Hepatocyte (in vitro differentiated cells): ENCODE measurements at regions not wholly inside any gene's neighbourhood (a gene's known extent, or its start where the extent isn't known, plus 50 kb on each side); places are given as distances from the start of the nearest gene placed in this dataset.

Experiments used
- DNase-seq: peaks from one replicate; pipeline ENCODE4 v3.0.0-alpha.2; 2016; ENCODE audit warnings: low spot score
- H2AFZ ChIP-seq: fragments of 200-600 bp; sonication (generic); 2 replicates; pipeline ENCODE4 v1.6.0; 2016; ENCODE audit warnings: antibody characterized with exemption, mild to moderate bottlenecking
- H3K27ac ChIP-seq: fragments of 200-600 bp; sonication (generic); 2 replicates; pipeline ENCODE4 v1.5.1; 2016; ENCODE audit warnings: mild to moderate bottlenecking
- H3K27me3 ChIP-seq: fragments of 200-600 bp; sonication (generic); 2 replicates; pipeline ENCODE4 v1.6.1; 2016
- H3K36me3 ChIP-seq: fragments of 200-600 bp; sonication (generic); replicated peaks from 2 replicates; pipeline ENCODE4 v1.5.1; 2016; ENCODE audit warnings: low read depth; ENCODE audit not compliant: insufficient read depth
- H3K4me1 ChIP-seq: fragments of 200-600 bp; sonication (generic); 2 replicates; pipeline ENCODE4 v1.5.1; 2016; ENCODE audit warnings: mild to moderate bottlenecking, moderate library complexity; ENCODE audit not compliant: insufficient read depth
- H3K4me2 ChIP-seq: fragments of 200-600 bp; sonication (generic); 2 replicates; pipeline ENCODE4 v1.6.0; 2016
- H3K4me3 ChIP-seq: fragments of 200-600 bp; sonication (generic); 2 replicates; pipeline ENCODE4 v1.5.1; 2016; ENCODE audit warnings: mild to moderate bottlenecking
- H3K79me2 ChIP-seq: fragments of 200-600 bp; sonication (generic); 2 replicates; pipeline ENCODE4 v1.6.0; 2017; ENCODE audit warnings: mild to moderate bottlenecking
- H3K9me2 ChIP-seq: fragments of 200-600 bp; sonication (generic); replicated peaks from 2 replicates; pipeline ENCODE4 v1.6.0; 2017; ENCODE audit warnings: mild to moderate bottlenecking; ENCODE audit not compliant: insufficient read depth
- H3K9me3 ChIP-seq: fragments of 200-600 bp; sonication (generic); 2 replicates; pipeline ENCODE4 v1.5.1; 2016; ENCODE audit warnings: low read depth, mild to moderate bottlenecking
- H4K20me1 ChIP-seq: fragments of 200-600 bp; sonication (generic); 2 replicates; pipeline ENCODE4 v1.6.0; 2016; ENCODE audit warnings: mild to moderate bottlenecking; ENCODE audit not compliant: insufficient read depth, poor library complexity, severe bottlenecking
- EZH2 ChIP-seq: fragments of 200-600 bp; sonication (generic); IDR thresholded peaks from 2 replicates; pipeline ENCODE4 v1.6.1; 2016; ENCODE audit warnings: antibody characterized with exemption, mild to moderate bottlenecking, borderline replicate concordance
- EZH2phosphoT487 ChIP-seq: fragments of 200-600 bp; sonication (generic); IDR thresholded peaks from one replicate; pipeline ENCODE4 v1.6.1; 2018; ENCODE audit warnings: antibody characterized with exemption, mild to moderate bottlenecking, low read depth, moderate library complexity; ENCODE audit not compliant: unreplicated experiment, severe bottlenecking
- WGBS: methylation state at CpG from one replicate; pipeline ENCODE4 v1.1.6; 2016; ENCODE audit warnings: low lambda C conversion rate; ENCODE audit errors: missing lambda C conversion rate; 5-methylcytosine and 5-hydroxymethylcytosine counted together
- TF ChIP-seq, protein P1 (sequence below): fragments of 200-600 bp; sonication (generic); IDR thresholded peaks from 2 replicates; pipeline ENCODE4 v1.5.1; 2016; ENCODE audit warnings: antibody characterized with exemption, mild to moderate bottlenecking; ENCODE audit not compliant: poor library complexity

DNA sequence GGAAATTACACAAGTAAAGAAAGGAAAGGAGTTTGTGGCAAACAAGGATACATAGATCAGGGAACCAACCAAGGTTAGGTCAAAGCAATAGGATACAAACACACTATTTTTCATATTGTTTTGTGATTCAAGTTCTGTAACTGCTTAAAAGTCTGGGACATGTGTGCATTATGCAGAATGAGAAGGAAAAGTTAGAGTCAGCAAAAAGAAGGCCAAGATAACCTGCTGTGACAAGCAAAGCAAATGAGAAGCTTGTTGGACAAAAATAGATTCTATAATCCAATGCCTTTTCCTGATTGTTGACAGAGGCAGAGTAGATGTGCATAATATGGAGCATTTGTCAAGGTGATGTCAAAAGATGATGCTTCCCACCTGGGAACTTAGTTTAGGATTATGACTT, 556.0 kb upstream of the CXADR start:
- Histone ChIP-seq H3K27ac (no peak overlapping the region), H3K4me3 (no peak overlapping the region)
- DNase-seq: no peak

DNA sequence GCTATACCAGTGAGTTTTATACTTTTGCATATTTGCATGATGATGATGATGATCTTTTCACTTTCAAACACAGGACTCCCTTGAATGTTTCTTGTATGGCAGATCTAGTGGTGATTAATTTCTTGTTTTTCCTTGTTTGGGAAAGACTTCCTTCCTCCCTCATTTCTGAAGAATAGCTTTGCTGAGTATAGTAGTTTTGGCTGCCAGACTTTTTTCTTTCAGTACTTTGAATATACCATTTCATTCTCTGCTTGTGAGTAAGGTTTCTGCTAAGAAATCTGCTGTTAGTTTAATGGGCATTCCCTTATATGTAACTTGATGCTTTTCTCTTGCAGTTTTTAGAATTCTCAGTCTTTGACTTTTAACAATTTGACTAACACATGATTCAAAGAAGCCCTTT, 547.4 kb upstream of the CXADR start:
- no peak for DNase-seq
- Histone ChIP-seq H3K27ac (no peak overlapping the region), H3K27me3 (no peaks in the 10 kb centered on the region), H2AFZ (no peak overlapping the region), H3K4me3 (no peak overlapping the region), H4K20me1 (no peaks in the 10 kb centered on the region), H3K4me2 (no peak overlapping the region), H3K79me2 (no peaks in the 10 kb centered on the region), H3K9me3 (no peaks in the 10 kb centered on the region), H3K4me1 (no peaks in the 10 kb centered on the region), H3K9me2 (no peaks in the 10 kb centered on the region), H3K36me3 (no peaks in the 10 kb centered on the region)
- TF ChIP-seq, protein P1, sequence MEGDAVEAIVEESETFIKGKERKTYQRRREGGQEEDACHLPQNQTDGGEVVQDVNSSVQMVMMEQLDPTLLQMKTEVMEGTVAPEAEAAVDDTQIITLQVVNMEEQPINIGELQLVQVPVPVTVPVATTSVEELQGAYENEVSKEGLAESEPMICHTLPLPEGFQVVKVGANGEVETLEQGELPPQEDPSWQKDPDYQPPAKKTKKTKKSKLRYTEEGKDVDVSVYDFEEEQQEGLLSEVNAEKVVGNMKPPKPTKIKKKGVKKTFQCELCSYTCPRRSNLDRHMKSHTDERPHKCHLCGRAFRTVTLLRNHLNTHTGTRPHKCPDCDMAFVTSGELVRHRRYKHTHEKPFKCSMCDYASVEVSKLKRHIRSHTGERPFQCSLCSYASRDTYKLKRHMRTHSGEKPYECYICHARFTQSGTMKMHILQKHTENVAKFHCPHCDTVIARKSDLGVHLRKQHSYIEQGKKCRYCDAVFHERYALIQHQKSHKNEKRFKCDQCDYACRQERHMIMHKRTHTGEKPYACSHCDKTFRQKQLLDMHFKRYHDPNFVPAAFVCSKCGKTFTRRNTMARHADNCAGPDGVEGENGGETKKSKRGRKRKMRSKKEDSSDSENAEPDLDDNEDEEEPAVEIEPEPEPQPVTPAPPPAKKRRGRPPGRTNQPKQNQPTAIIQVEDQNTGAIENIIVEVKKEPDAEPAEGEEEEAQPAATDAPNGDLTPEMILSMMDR: no peak
- TF ChIP-seq EZH2 (no peak), EZH2phosphoT487 (no peak)

More for the DNA sequence above, 556.0 kb upstream of the CXADR start:
- Histone ChIP-seq H3K9me2 (no peaks in the 10 kb centered on the region), H3K36me3 (no peaks in the 10 kb centered on the region), H3K4me1 (no peaks in the 10 kb centered on the region), H4K20me1 (no peaks in the 10 kb centered on the region), H3K79me2 (no peaks in the 10 kb centered on the region), H3K9me3 (no peaks in the 10 kb centered on the region), H2AFZ (no peak overlapping the region), H3K4me2 (no peak overlapping the region), H3K27me3 (no peaks in the 10 kb centered on the region)
- no peak for TF ChIP-seq EZH2phosphoT487
- no peak for TF ChIP-seq EZH2
- TF ChIP-seq, protein P1: no peak

DNA sequence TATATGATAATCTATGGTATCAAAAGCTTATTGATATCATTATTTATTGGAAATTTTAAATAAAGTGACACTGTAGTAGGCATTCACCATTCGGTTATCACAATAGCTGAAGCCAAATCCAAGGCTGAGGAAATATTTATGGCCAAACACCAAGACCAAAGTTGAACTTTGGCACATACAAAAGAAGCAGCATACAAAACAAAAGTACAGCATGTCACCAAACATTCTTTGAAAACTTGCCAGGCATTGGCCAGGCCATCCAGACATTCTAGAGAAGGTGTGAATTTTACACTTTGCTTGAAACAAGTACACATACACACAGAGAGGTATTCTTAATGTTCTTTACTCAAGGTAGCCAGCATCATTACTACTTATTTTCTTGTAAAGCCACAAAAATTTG, 544.4 kb upstream of the CXADR start:
- WGBS: 95% methylated on average over 1 of the region's 1 CpG
- no peak overlapping the region for H3K27ac ChIP-seq
- no peaks in the 10 kb centered on the region for H3K9me2 ChIP-seq
- no peaks in the 10 kb centered on the region for H3K79me2 ChIP-seq
- H3K27me3 ChIP-seq: no peaks in the 10 kb centered on the region
- DNase-seq: no peak
- TF ChIP-seq, protein P1: no peak
- TF ChIP-seq EZH2phosphoT487: no peak
- no peak for TF ChIP-seq EZH2
- no peak overlapping the region for H3K4me2 ChIP-seq
- H3K4me1 ChIP-seq: no peaks in the 10 kb centered on the region
- H3K36me3 ChIP-seq: no peaks in the 10 kb centered on the region
- H3K9me3 ChIP-seq: no peaks in the 10 kb centered on the region
- no peaks in the 10 kb centered on the region for H4K20me1 ChIP-seq
- H3K4me3 ChIP-seq: no peak overlapping the region
- no peak overlapping the region for H2AFZ ChIP-seq

DNA sequence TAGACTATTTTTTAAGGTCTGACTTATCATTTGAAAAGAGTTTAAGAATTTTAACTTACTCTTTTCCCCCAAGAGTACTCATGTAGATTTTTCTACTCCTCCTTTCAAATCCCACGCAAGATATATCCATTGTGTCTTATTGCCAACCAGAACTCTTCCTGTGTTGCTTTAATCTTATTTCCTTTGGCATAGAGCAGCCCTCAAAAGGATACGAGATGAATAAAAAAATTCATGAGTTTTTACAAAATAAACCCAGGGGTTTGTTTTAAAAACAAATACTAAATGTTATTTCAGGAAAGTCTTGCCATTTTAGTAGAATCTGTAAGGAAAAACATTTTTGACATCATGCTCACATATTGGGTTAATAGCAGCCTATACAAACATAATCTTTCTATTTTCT, 543.2 kb upstream of the CXADR start:
- WGBS: 71% methylated on average over 2 of the region's 2 CpGs
- H2AFZ ChIP-seq: no peak overlapping the region
- H3K4me2 ChIP-seq: no peak overlapping the region
- H3K36me3 ChIP-seq: no peaks in the 10 kb centered on the region
- no peak overlapping the region for H3K27ac ChIP-seq
- H3K4me1 ChIP-seq: no peaks in the 10 kb centered on the region
- no peak overlapping the region for H3K4me3 ChIP-seq
- H3K9me3 ChIP-seq: no peaks in the 10 kb centered on the region
- no peaks in the 10 kb centered on the region for H4K20me1 ChIP-seq
- H3K79me2 ChIP-seq: no peaks in the 10 kb centered on the region
- no peaks in the 10 kb centered on the region for H3K27me3 ChIP-seq
- H3K9me2 ChIP-seq: no peaks in the 10 kb centered on the region
- no peak for DNase-seq
- TF ChIP-seq EZH2 (no peak), EZH2phosphoT487 (no peak)
- TF ChIP-seq, protein P1: no peak
